SIG-M5 (cell line): ENCODE measurements at regions not wholly inside any gene's neighbourhood (a gene's known extent, or its start where the extent isn't known, plus 50 kb on each side); places are given as distances from the start of the nearest gene placed in this dataset.
"Not testable (repeated sequence)": the region's sequence is repeated elsewhere in the genome, so short reads cannot be mapped to it uniquely, and the experiment has no call there.

Experiments used
- DNase-seq: peaks from one replicate; lab custom pipeline; 2025; lab: John Stamatoyannopoulos, UW

- DNase-seq: no peak
Measured at GRCh38 chr12:123061441-123062205, 81.1 kb downstream of the ARL6IP4 start.

GRCh38 chr12:123059500-123059899 is 79.0 kb downstream of the ARL6IP4 start:
- DNase-seq: no peak

- no peak for DNase-seq
Measured at GRCh38 chr12:123058980-123059379, 78.5 kb downstream of the ARL6IP4 start.

GRCh38 chr12:123058481-123058880 is 78.0 kb downstream of the ARL6IP4 start:
- no peak for DNase-seq

- no peak for DNase-seq
Measured at GRCh38 chr12:123057513-123058265, 77.2 kb downstream of the ARL6IP4 start.

- DNase-seq: no peak
Measured at GRCh38 chr12:123056709-123057108, 76.2 kb downstream of the ARL6IP4 start.

- no peak for DNase-seq
Measured at GRCh38 chr12:123056053-123056452, 75.6 kb downstream of the ARL6IP4 start.

GRCh38 chr12:123055281-123055766 is 74.8 kb downstream of the ARL6IP4 start:
- no peak for DNase-seq

- DNase-seq: no peak
Measured at GRCh38 chr12:123054371-123054770, 73.9 kb downstream of the ARL6IP4 start.

GRCh38 chr12:123051556-123051955 is 71.1 kb downstream of the ARL6IP4 start:
- DNase-seq: no peak

GRCh38 chr12:123050913-123051312 is 70.4 kb downstream of the ARL6IP4 start:
- no peak for DNase-seq

- DNase-seq: no peak
Measured at GRCh38 chr12:123050331-123050831, 69.9 kb downstream of the ARL6IP4 start.

GRCh38 chr12:123049398-123050240 is 69.1 kb downstream of the ARL6IP4 start:
- DNase-seq: no peak

GRCh38 chr12:123047892-123048291 is 67.4 kb downstream of the ARL6IP4 start:
- not testable (repeated sequence) for DNase-seq

GRCh38 chr12:123047289-123047688 is 66.8 kb downstream of the ARL6IP4 start:
- no peak for DNase-seq

GRCh38 chr12:123046431-123046830 is 66.0 kb downstream of the ARL6IP4 start:
- DNase-seq: no peak

- DNase-seq: no peak
Measured at GRCh38 chr12:123045678-123046077, 65.2 kb downstream of the ARL6IP4 start.

GRCh38 chr12:123044351-123044750 is 63.9 kb downstream of the ARL6IP4 start:
- no peak for DNase-seq

- no peak for DNase-seq
Measured at GRCh38 chr12:123043536-123044001, 63.1 kb downstream of the ARL6IP4 start.

- DNase-seq: no peak
Measured at GRCh38 chr12:123042833-123043232, 62.4 kb downstream of the ARL6IP4 start.

- no peak for DNase-seq
Measured at GRCh38 chr12:123041811-123042655, 61.6 kb downstream of the ARL6IP4 start.
